ENCODE measurements at regions not wholly inside any gene's neighbourhood (a gene's known extent, or its start where the extent isn't known, plus 50 kb on each side); places are given as distances from the start of the nearest gene placed in this dataset.

DNA sequence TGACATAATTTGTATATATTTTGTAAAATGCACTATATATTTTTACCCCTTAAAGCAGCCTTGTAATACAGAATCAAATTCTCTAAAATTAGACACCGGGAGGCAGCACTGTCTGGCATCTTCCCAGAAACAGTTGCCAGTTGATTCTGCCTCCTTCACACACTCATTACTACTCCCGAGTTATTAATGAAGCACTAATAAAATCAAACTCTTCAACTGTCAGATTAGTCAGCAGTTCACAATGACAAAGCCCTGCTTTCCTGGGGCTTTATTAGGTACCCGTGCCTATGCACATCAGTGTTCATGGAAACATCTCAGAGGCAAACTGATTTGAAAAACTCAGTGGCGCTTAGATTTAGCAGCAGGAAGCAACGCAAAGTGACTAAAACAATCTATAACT lies 103.5 kb upstream of the VEGFC start (continued):
- TF ChIP-seq, protein P1, sequence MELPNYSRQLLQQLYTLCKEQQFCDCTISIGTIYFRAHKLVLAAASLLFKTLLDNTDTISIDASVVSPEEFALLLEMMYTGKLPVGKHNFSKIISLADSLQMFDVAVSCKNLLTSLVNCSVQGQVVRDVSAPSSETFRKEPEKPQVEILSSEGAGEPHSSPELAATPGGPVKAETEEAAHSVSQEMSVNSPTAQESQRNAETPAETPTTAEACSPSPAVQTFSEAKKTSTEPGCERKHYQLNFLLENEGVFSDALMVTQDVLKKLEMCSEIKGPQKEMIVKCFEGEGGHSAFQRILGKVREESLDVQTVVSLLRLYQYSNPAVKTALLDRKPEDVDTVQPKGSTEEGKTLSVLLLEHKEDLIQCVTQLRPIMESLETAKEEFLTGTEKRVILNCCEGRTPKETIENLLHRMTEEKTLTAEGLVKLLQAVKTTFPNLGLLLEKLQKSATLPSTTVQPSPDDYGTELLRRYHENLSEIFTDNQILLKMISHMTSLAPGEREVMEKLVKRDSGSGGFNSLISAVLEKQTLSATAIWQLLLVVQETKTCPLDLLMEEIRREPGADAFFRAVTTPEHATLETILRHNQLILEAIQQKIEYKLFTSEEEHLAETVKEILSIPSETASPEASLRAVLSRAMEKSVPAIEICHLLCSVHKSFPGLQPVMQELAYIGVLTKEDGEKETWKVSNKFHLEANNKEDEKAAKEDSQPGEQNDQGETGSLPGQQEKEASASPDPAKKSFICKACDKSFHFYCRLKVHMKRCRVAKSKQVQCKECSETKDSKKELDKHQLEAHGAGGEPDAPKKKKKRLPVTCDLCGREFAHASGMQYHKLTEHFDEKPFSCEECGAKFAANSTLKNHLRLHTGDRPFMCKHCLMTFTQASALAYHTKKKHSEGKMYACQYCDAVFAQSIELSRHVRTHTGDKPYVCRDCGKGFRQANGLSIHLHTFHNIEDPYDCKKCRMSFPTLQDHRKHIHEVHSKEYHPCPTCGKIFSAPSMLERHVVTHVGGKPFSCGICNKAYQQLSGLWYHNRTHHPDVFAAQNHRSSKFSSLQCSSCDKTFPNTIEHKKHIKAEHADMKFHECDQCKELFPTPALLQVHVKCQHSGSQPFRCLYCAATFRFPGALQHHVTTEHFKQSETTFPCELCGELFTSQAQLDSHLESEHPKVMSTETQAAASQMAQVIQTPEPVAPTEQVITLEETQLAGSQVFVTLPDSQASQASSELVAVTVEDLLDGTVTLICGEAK (IDR thresholded peaks at IDR 0.05) = no peak
- TF ChIP-seq, protein P1 (CRISPR knock-in tag; IDR thresholded peaks at IDR 0.05) = no peak
- TF ChIP-seq ZFP37 (CRISPR knock-in tag; IDR thresholded peaks at IDR 0.05; ENCODE audit: borderline replicate concordance) = no peak
- TF ChIP-seq ZNF792 (CRISPR knock-in tag; IDR thresholded peaks at IDR 0.05) = no peak
- TF ChIP-seq EZH2 (conservative IDR thresholded peaks at IDR 0.05; ENCODE audit: low read depth, low read length) = no peak
- TF ChIP-seq, protein P2, sequence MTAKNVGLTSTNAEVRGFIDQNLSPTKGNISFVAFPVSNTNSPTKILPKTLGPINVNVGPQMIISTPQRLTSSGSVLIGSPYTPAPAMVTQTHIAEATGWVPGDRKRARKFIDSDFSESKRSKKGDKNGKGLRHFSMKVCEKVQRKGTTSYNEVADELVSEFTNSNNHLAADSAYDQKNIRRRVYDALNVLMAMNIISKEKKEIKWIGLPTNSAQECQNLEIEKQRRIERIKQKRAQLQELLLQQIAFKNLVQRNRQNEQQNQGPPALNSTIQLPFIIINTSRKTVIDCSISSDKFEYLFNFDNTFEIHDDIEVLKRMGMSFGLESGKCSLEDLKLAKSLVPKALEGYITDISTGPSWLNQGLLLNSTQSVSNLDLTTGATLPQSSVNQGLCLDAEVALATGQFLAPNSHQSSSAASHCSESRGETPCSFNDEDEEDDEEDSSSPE (CRISPR knock-in tag; IDR thresholded peaks at IDR 0.05) = no peak
- no peak for TF ChIP-seq ZKSCAN8 (CRISPR knock-in tag; IDR thresholded peaks at IDR 0.05; ENCODE audit: borderline replicate concordance)
- TF ChIP-seq, protein P3, sequence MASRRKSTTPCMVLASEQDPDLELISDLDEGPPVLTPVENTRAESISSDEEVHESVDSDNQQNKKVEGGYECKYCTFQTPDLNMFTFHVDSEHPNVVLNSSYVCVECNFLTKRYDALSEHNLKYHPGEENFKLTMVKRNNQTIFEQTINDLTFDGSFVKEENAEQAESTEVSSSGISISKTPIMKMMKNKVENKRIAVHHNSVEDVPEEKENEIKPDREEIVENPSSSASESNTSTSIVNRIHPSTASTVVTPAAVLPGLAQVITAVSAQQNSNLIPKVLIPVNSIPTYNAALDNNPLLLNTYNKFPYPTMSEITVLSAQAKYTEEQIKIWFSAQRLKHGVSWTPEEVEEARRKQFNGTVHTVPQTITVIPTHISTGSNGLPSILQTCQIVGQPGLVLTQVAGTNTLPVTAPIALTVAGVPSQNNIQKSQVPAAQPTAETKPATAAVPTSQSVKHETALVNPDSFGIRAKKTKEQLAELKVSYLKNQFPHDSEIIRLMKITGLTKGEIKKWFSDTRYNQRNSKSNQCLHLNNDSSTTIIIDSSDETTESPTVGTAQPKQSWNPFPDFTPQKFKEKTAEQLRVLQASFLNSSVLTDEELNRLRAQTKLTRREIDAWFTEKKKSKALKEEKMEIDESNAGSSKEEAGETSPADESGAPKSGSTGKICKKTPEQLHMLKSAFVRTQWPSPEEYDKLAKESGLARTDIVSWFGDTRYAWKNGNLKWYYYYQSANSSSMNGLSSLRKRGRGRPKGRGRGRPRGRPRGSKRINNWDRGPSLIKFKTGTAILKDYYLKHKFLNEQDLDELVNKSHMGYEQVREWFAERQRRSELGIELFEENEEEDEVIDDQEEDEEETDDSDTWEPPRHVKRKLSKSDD (CRISPR knock-in tag; IDR thresholded peaks at IDR 0.05; ENCODE audit: low read depth) = no peak
- TF ChIP-seq, protein P4, sequence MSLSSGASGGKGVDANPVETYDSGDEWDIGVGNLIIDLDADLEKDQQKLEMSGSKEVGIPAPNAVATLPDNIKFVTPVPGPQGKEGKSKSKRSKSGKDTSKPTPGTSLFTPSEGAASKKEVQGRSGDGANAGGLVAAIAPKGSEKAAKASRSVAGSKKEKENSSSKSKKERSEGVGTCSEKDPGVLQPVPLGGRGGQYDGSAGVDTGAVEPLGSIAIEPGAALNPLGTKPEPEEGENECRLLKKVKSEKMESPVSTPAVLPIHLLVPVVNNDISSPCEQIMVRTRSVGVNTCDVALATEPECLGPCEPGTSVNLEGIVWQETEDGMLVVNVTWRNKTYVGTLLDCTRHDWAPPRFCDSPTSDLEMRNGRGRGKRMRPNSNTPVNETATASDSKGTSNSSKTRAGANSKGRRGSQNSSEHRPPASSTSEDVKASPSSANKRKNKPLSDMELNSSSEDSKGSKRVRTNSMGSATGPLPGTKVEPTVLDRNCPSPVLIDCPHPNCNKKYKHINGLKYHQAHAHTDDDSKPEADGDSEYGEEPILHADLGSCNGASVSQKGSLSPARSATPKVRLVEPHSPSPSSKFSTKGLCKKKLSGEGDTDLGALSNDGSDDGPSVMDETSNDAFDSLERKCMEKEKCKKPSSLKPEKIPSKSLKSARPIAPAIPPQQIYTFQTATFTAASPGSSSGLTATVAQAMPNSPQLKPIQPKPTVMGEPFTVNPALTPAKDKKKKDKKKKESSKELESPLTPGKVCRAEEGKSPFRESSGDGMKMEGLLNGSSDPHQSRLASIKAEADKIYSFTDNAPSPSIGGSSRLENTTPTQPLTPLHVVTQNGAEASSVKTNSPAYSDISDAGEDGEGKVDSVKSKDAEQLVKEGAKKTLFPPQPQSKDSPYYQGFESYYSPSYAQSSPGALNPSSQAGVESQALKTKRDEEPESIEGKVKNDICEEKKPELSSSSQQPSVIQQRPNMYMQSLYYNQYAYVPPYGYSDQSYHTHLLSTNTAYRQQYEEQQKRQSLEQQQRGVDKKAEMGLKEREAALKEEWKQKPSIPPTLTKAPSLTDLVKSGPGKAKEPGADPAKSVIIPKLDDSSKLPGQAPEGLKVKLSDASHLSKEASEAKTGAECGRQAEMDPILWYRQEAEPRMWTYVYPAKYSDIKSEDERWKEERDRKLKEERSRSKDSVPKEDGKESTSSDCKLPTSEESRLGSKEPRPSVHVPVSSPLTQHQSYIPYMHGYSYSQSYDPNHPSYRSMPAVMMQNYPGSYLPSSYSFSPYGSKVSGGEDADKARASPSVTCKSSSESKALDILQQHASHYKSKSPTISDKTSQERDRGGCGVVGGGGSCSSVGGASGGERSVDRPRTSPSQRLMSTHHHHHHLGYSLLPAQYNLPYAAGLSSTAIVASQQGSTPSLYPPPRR (CRISPR knock-in tag; IDR thresholded peaks at IDR 0.05; ENCODE audit: borderline replicate concordance) = no peak
